Muscle layer of colon (tissue), 2 donors: ENCODE measurements at regions not wholly inside any gene's neighbourhood (a gene's known extent, or its start where the extent isn't known, plus 50 kb on each side); places are given as distances from the start of the nearest gene placed in this dataset.

Source experiments
- H3K27ac ChIP-seq: one replicate; pipeline ENCODE4 v1.7.0; 2013; ENCODE audit warnings: low read depth, mild to moderate bottlenecking, low read length, moderate library complexity
- H3K27me3 ChIP-seq, 2 donors: one replicate each; pipeline ENCODE4 v1.7.0; 2013; ENCODE audit warnings: low read length in 2 of 2, mild to moderate bottlenecking in 2 of 2; ENCODE audit not compliant: insufficient read depth in 2 of 2, control insufficient read depth in 1 of 2
- H3K36me3 ChIP-seq: one replicate; pipeline ENCODE4 v1.7.0; 2013; ENCODE audit warnings: mild to moderate bottlenecking, low read length; ENCODE audit not compliant: insufficient read depth
- H3K4me1 ChIP-seq: one replicate; pipeline ENCODE4 v1.7.0; 2013; ENCODE audit warnings: mild to moderate bottlenecking, low read length; ENCODE audit not compliant: insufficient read depth
- H3K4me3 ChIP-seq, 2 donors: one replicate each; pipeline ENCODE4 v1.7.0; 2013; ENCODE audit warnings: low read length in 2 of 2, low read depth in 1 of 2, mild to moderate bottlenecking in 1 of 2, moderate library complexity in 1 of 2
- H3K9ac ChIP-seq: one replicate; pipeline ENCODE4 v1.7.0; 2013; ENCODE audit warnings: low read length
- H3K9me3 ChIP-seq: one replicate; pipeline ENCODE4 v1.7.0; 2013; ENCODE audit warnings: mild to moderate bottlenecking, low read length
- donor health status: abdominal sarcoma.
- donor health status: Adenocarcinoma of cecum.

DNA sequence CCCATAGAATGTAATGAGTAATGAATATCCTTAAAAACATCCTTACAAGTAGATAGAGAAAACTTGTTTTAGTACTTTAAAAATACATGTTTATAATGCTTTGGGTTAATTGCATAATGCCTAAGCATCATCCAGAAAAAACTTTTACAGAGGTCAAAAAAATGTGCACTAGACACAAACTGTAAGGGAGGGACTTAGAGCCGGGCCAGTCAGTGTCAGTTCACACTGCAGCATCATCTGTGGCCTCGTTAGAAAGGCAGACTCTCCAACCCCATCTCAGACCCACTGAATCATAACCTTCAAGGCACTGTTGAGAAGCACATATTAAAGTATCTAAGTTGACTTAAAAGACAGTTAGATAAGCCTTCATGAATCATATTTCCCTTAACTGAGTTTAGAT is 230.1 kb upstream of the PRPS1L1 start:
- no peaks in the 10 kb centered on the region for H3K4me1 ChIP-seq
- no peak overlapping the region for H3K4me3 ChIP-seq
- no peaks in the 10 kb centered on the region for H3K9me3 ChIP-seq
- H3K9ac ChIP-seq = no peak overlapping the region
- no peaks in the 10 kb centered on the region for H3K27me3 ChIP-seq
- H3K36me3 ChIP-seq = no peaks in the 10 kb centered on the region
- H3K27ac ChIP-seq = no peak overlapping the region

GRCh38 chr7:18262058-18262457 is 233.5 kb upstream of the HDAC9 start:
- Histone ChIP-seq H3K27me3 (no peaks in the 10 kb centered on the region), H3K4me3 (no peak overlapping the region), H3K36me3 (no peaks in the 10 kb centered on the region), H3K27ac (no peak overlapping the region), H3K9ac (no peak overlapping the region), H3K4me1 (no peaks in the 10 kb centered on the region), H3K9me3 (no peaks in the 10 kb centered on the region)

DNA sequence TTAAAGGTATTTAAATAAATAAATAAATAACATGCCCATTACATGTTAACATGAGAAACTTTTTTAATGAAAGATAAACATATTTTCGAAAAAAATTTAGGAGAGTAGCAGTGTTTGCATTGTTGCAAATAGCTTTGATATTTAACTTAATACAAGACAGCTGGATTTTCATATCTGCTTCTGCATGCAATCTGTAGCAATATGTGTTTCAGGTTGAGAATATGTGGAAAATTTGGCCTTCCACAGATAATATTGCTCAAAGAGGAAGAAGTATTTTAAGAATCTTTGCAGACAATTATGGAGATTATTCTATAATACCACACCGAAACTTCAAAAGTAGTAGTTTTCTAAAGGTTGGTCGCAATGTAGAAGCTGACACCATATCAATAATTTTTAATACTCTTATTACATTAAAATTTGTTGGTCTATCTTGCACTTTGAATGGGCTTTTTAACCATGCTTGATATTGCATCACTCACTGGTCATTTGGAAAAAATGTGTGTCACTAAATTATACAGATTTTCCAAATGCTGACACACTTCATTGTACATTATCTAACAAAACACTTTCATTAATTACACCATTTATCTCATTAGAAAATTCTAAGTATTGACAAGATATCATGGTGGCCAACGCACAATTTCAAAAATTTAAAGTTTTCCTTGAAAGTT is 229.8 kb upstream of the HDAC9 start:
- no peak overlapping the region for H3K27ac ChIP-seq
- no peaks in the 10 kb centered on the region for H3K36me3 ChIP-seq
- no peak overlapping the region for H3K4me3 ChIP-seq
- no peaks in the 10 kb centered on the region for H3K9me3 ChIP-seq
- no peaks in the 10 kb centered on the region for H3K27me3 ChIP-seq
- H3K9ac ChIP-seq = no peak overlapping the region
- no peaks in the 10 kb centered on the region for H3K4me1 ChIP-seq

DNA sequence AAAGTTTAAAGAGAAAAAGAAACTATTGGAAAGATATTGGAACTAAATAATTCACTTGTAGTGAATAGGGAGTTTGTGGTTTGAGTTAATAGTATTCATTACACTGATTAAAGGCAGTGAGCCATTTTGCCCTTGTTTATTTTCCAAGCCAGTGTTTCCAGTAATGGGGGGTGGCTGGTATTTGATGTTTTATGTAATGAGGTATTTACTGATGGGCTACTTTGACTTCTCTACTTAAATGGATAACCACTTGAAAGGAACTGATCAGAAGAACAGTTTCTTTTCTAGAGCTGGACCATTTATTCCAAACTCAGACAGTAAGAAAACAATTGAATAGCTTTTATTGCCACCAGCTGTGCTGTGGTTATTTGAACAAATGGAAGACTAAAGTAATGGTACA is 227.0 kb upstream of the HDAC9 start:
- Histone ChIP-seq H3K27ac (no peak overlapping the region), H3K9ac (no peak overlapping the region), H3K4me3 (no peak overlapping the region), H3K27me3 (no peaks in the 10 kb centered on the region), H3K36me3 (no peaks in the 10 kb centered on the region), H3K4me1 (no peaks in the 10 kb centered on the region), H3K9me3 (no peaks in the 10 kb centered on the region)

- Histone ChIP-seq H3K4me1 (peaks cover 6% of the 10 kb centered on the region), H3K9ac (no peak overlapping the region), H3K27ac (no peak overlapping the region), H3K36me3 (no peaks in the 10 kb centered on the region), H3K4me3 (no peak overlapping the region), H3K9me3 (no peaks in the 10 kb centered on the region), H3K27me3 (no peaks in the 10 kb centered on the region)
These were observed 219.2 kb upstream of the HDAC9 start for GRCh38 chr7:18276380-18276779.

GRCh38 chr7:18278316-18278715 is 217.2 kb upstream of the HDAC9 start:
- H3K9ac ChIP-seq = no peak overlapping the region
- H3K36me3 ChIP-seq = no peaks in the 10 kb centered on the region
- no peaks in the 10 kb centered on the region for H3K27me3 ChIP-seq
- H3K27ac ChIP-seq = no peak overlapping the region
- H3K4me1 ChIP-seq = peaks cover 6% of the 10 kb centered on the region
- H3K4me3 ChIP-seq = no peak overlapping the region
- no peaks in the 10 kb centered on the region for H3K9me3 ChIP-seq

GRCh38 chr7:18283045-18283444 is 212.5 kb upstream of the HDAC9 start:
- Histone ChIP-seq H3K4me1 (peaks cover 5% of the 10 kb centered on the region), H3K9ac (no peak overlapping the region), H3K4me3 (no peak overlapping the region), H3K9me3 (no peaks in the 10 kb centered on the region), H3K27ac (no peak overlapping the region), H3K27me3 (no peaks in the 10 kb centered on the region), H3K36me3 (no peaks in the 10 kb centered on the region)

DNA sequence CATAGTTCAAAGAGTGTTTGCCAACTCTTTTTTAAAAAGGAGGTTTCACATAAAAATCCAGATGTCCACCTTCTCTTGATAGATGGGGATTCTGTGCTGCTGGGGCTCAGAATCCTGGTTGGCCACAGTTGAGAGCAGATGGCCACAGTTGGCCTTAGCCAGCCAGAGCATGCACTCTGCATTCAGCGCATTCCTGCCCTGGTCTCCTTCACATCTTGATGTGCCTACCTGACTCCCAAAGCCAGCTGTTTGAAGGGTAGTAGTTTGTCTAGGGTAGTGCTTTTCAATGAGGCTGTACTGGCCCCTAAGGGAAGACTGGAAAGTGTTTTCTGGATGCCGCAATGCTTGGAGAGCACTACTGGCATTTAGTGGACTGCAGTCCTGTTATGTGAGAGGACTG is 208.1 kb upstream of the HDAC9 start:
- H3K36me3 ChIP-seq = no peaks in the 10 kb centered on the region
- H3K9ac ChIP-seq = no peak overlapping the region
- peaks cover under 1% of the 10 kb centered on the region for H3K4me1 ChIP-seq
- no peaks in the 10 kb centered on the region for H3K27me3 ChIP-seq
- H3K4me3 ChIP-seq = no peak overlapping the region
- no peak overlapping the region for H3K27ac ChIP-seq
- H3K9me3 ChIP-seq = no peaks in the 10 kb centered on the region

- H3K9ac ChIP-seq = no peak overlapping the region
- no peak overlapping the region for H3K4me3 ChIP-seq
- H3K27ac ChIP-seq = no peak overlapping the region
- no peaks in the 10 kb centered on the region for H3K36me3 ChIP-seq
- no peaks in the 10 kb centered on the region for H3K27me3 ChIP-seq
- H3K9me3 ChIP-seq = no peaks in the 10 kb centered on the region
- H3K4me1 ChIP-seq = peaks cover 7% of the 10 kb centered on the region
These were observed 207.1 kb upstream of the HDAC9 start for GRCh38 chr7:18288322-18289037.

- Histone ChIP-seq H3K27me3 (no peaks in the 10 kb centered on the region), H3K9ac (no peak overlapping the region), H3K4me1 (peaks cover 7% of the 10 kb centered on the region), H3K27ac (no peak overlapping the region), H3K36me3 (no peaks in the 10 kb centered on the region), H3K9me3 (no peaks in the 10 kb centered on the region), H3K4me3 (no peak overlapping the region)
These were observed 205.8 kb upstream of the HDAC9 start for GRCh38 chr7:18289788-18290187.

- Histone ChIP-seq H3K27ac (no peak overlapping the region), H3K9ac (no peak overlapping the region), H3K4me1 (peaks cover 7% of the 10 kb centered on the region), H3K4me3 (no peak overlapping the region), H3K9me3 (no peaks in the 10 kb centered on the region), H3K27me3 (no peaks in the 10 kb centered on the region), H3K36me3 (no peaks in the 10 kb centered on the region)
These were observed 205.3 kb upstream of the HDAC9 start for GRCh38 chr7:18290223-18290622.

DNA sequence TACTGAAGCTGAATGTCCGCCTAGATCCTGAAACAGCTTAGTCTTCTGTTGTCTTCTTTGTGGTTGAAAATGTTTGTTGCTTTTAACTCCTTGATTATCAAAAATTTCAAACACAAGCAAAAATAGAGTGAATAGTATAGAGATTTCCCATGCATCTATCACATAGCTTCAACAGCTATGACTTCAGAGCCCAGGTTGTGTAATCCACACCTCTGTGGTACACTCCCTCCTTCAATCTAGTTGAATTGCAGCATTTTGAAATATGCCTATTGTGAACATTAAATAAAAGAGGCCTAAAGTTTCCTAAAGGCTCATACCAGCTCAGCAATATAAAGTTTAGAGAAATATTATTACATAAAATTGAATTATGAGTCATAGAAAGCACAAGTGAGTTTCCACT is 204.7 kb upstream of the HDAC9 start:
- no peaks in the 10 kb centered on the region for H3K9me3 ChIP-seq
- no peak overlapping the region for H3K9ac ChIP-seq
- H3K27ac ChIP-seq = no peak overlapping the region
- H3K36me3 ChIP-seq = no peaks in the 10 kb centered on the region
- peaks cover 7% of the 10 kb centered on the region for H3K4me1 ChIP-seq
- H3K4me3 ChIP-seq = no peak overlapping the region
- H3K27me3 ChIP-seq = no peaks in the 10 kb centered on the region
